ENCODE measurements at regions not wholly inside any gene's neighbourhood (a gene's known extent, or its start where the extent isn't known, plus 50 kb on each side); places are given as distances from the start of the nearest gene placed in this dataset.

- ATAC-seq (no peak), DNase-seq (no peak)
- Histone ChIP-seq H3K4me3 (no peak overlapping the region), H3K4me1 (peaks cover 9 to 11% of the 10 kb centered on the region in 2 donors), H3K27ac (peak overlapping the region; percentile 55 to 76 (median 74)), H3K36me3 (no peaks in the 10 kb centered on the region), H3K27me3 (no peaks in the 10 kb centered on the region), H3K9me3 (no peaks in the 10 kb centered on the region)
- intact Hi-C loops (cut with DNase I; ENCODE audit: low total_unique reads), result loop anchor here (5.0 to 10.0 kb wide), 3 partner anchors 624 to 929 kb away; partner anchors contain the start of genes MACIR and NUDT12
- TF ChIP-seq POLR2A (IDR thresholded peaks at IDR 0.05) (no peak), CTCF (IDR thresholded peaks at IDR 0.05 in 4 of 5, conservative IDR thresholded peaks at IDR 0.05 in 1 of 5) (no peak)
- in situ Hi-C loops (cut with MboI; ENCODE audit: low sequenced_read_pairs in 4 of 4), result loop anchor here (25.0 kb wide), 1 partner anchor 599 kb away; no protein-coding TSS in a partner anchor
Observed at GRCh38 chr5:104186510-104186909, 623.9 kb upstream of the NUDT12 start.

- in situ Hi-C loops (cut with MboI; ENCODE audit: low sequenced_read_pairs in 4 of 4), result loop anchor here (25.0 kb wide), 1 partner anchor 599 kb away; no protein-coding TSS in a partner anchor
- H3K4me1 ChIP-seq, result peaks cover 9 to 11% of the 10 kb centered on the region in 2 donors
- H3K36me3 ChIP-seq, result no peaks in the 10 kb centered on the region
- H3K4me3 ChIP-seq, result no peak overlapping the region
- no peaks in the 10 kb centered on the region for H3K27me3 ChIP-seq
- no peaks in the 10 kb centered on the region for H3K9me3 ChIP-seq
- intact Hi-C loops (cut with DNase I; ENCODE audit: low total_unique reads), result loop anchor here (5.0 to 10.0 kb wide), 3 partner anchors 624 to 929 kb away; partner anchors contain the start of genes MACIR and NUDT12
- peak; percentile 76 to 96 for DNase-seq
- TF ChIP-seq CTCF (IDR thresholded peaks at IDR 0.05 in 4 of 5, conservative IDR thresholded peaks at IDR 0.05 in 1 of 5) (no peak), POLR2A (IDR thresholded peaks at IDR 0.05) (no peak)
- peak overlapping the region; percentile 68 to 84 (median 77) for H3K27ac ChIP-seq
- peak; percentile 90 to 95 for ATAC-seq
Observed at GRCh38 chr5:104186100-104186499, 623.5 kb upstream of the NUDT12 start.

DNA sequence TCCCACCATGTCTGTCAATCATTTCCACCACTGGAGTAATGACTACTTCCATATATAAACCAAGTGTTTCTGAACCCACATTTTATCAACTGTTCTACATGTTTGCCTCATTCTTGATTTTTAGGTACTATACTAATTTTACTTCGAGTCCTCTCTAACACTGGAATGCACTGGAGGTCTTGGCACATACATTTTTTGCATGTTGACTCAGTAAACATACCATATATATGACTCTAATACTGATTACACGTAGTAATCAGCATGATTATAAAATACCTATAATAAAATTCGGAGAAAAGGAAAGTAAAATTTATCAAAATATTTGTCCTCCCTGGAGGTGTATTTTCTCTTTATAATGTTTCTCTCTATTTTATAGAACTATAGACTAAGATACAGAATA is 621.7 kb upstream of the NUDT12 start:
- no peaks in the 10 kb centered on the region for H3K27me3 ChIP-seq
- no peak overlapping the region for H3K4me3 ChIP-seq
- in situ Hi-C loops (cut with MboI; ENCODE audit: low sequenced_read_pairs in 4 of 4) (loop anchor here (25.0 kb wide), 1 partner anchor 597 kb away; no protein-coding TSS in a partner anchor), intact Hi-C loops (cut with DNase I; ENCODE audit: low total_unique reads) (loop anchor here (10.0 kb wide), 1 partner anchor 689 kb away; no protein-coding TSS in a partner anchor)
- no peaks in the 10 kb centered on the region for H3K36me3 ChIP-seq
- TF ChIP-seq POLR2A (IDR thresholded peaks at IDR 0.05), result no peak
- TF ChIP-seq CTCF (IDR thresholded peaks at IDR 0.05 in 4 of 5, conservative IDR thresholded peaks at IDR 0.05 in 1 of 5), result no peak
- H3K27ac ChIP-seq, result no peak overlapping the region
- no peak for DNase-seq
- H3K9me3 ChIP-seq, result no peaks in the 10 kb centered on the region
- peaks cover 9 to 11% of the 10 kb centered on the region in 2 donors for H3K4me1 ChIP-seq
- no peak for ATAC-seq

DNA sequence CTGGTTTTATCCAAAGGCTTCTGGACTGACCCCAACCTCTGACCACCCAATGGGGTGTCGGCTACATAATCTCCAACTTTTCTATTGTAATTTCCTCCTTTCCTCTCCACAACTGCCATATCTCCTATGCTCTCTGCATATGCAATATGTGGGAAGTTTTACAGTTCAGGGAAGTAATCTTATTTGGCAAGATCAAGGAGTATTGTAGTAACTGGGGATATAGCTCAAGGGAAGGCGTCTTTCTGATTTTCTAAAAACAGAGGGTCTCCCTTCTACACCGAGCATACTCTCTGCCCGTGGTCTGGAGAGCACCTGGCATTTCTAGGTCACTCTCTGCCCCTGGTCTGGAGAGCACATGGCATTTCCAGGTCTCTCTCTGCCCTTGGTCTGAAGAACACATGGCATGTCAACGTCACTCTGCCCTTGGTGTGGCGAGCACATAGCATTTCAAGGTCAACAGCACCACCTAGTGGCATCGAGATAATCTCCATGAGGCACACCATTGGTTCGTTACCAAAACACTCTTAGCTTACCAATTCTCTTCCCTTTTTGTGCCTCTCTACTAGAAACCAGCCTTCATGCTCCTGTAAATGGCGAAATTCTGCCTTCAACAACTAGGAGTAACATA is 616.4 kb upstream of the NUDT12 start:
- in situ Hi-C loops (cut with MboI; ENCODE audit: low sequenced_read_pairs in 4 of 4), result loop anchor here (25.0 kb wide), 1 partner anchor 592 kb away; no protein-coding TSS in a partner anchor
- TF ChIP-seq POLR2A (IDR thresholded peaks at IDR 0.05) (no peak), CTCF (IDR thresholded peaks at IDR 0.05 in 4 of 5, conservative IDR thresholded peaks at IDR 0.05 in 1 of 5) (peak in 3 of 5 experiments; percentile 31 to 41 (median 41))
- intact Hi-C loops (cut with DNase I; ENCODE audit: low total_unique reads), result loop anchor here (2.0 kb wide), 1 partner anchor 596 kb away; no protein-coding TSS in a partner anchor
- no peaks in the 10 kb centered on the region for H3K9me3 ChIP-seq
- DNase-seq (peak in 1 of 2 donors; percentile 51), ATAC-seq (peak in 1 of 2 donors; percentile 94)
- H3K4me3 ChIP-seq, result no peak overlapping the region
- no peak overlapping the region for H3K27ac ChIP-seq
- H3K36me3 ChIP-seq, result no peaks in the 10 kb centered on the region
- H3K27me3 ChIP-seq, result no peaks in the 10 kb centered on the region
- H3K4me1 ChIP-seq, result no peaks in the 10 kb centered on the region
